ENCODE measurements at regions not wholly inside any gene's neighbourhood (a gene's known extent, or its start where the extent isn't known, plus 50 kb on each side); places are given as distances from the start of the nearest gene placed in this dataset.

- Histone ChIP-seq H3K23me2 (ENCODE audit: insufficient read length, low read depth, low read length, poor library complexity, severe bottlenecking) (no peaks in the 10 kb centered on the region), H3K4me1 (ENCODE audit: insufficient read depth, low read length) (no peaks in the 10 kb centered on the region), H3K9me3 (ENCODE audit: control insufficient read depth, low read depth, low read length) (no peaks in the 10 kb centered on the region), H3K4me2 (ENCODE audit: insufficient read depth, insufficient read length, low read length) (no peak overlapping the region), H3K27me3 (ENCODE audit: insufficient read depth, low read length) (no peaks in the 10 kb centered on the region), H3K56ac (ENCODE audit: insufficient read length, low read depth, low read length) (no peak overlapping the region), H2AFZ (ENCODE audit: low read length) (no peak overlapping the region), H2BK15ac (ENCODE audit: low read depth, low read length) (no peak overlapping the region), H2AK5ac (ENCODE audit: insufficient read length, low read length) (no peak overlapping the region), H4K20me1 (ENCODE audit: control insufficient read depth, insufficient read depth, insufficient read length) (no peaks in the 10 kb centered on the region), H2BK5ac (ENCODE audit: insufficient read length, low read length) (no peak overlapping the region), H3K18ac (ENCODE audit: insufficient read length, low read depth, low read length) (no peak overlapping the region), H2BK12ac (ENCODE audit: insufficient read length, low read depth, low read length) (no peak overlapping the region), H4K8ac (replicated peaks; ENCODE audit: insufficient read length, low read depth, low read length) (no peak overlapping the region), H3K23ac (ENCODE audit: insufficient read length, low read depth, low read length) (no peak overlapping the region), H2BK20ac (ENCODE audit: low read depth, low read length, poor library complexity, severe bottlenecking) (no peak overlapping the region), H3K79me2 (ENCODE audit: insufficient read depth, low read length) (no peaks in the 10 kb centered on the region), H3K27ac (ENCODE audit: insufficient read length, low read depth, low read length) (no peak overlapping the region), H2BK120ac (ENCODE audit: low read depth, low read length, poor library complexity, severe bottlenecking) (no peak overlapping the region), H3K9ac (ENCODE audit: extremely low read depth, insufficient read length, low read length) (no peak overlapping the region), H3T11ph (ENCODE audit: low read length) (no peak overlapping the region), H3K4ac (ENCODE audit: low read depth, low read length) (no peak overlapping the region), H4K5ac (ENCODE audit: insufficient read length, low read depth, low read length) (no peak overlapping the region), H4K91ac (ENCODE audit: insufficient read length, low read depth, low read length) (no peak overlapping the region), H3K14ac (ENCODE audit: insufficient read depth, low read length) (no peak overlapping the region), H3K79me1 (ENCODE audit: insufficient read depth, low read depth, low read length, poor library complexity, severe bottlenecking) (no peaks in the 10 kb centered on the region)
- TF ChIP-seq, protein P1, sequence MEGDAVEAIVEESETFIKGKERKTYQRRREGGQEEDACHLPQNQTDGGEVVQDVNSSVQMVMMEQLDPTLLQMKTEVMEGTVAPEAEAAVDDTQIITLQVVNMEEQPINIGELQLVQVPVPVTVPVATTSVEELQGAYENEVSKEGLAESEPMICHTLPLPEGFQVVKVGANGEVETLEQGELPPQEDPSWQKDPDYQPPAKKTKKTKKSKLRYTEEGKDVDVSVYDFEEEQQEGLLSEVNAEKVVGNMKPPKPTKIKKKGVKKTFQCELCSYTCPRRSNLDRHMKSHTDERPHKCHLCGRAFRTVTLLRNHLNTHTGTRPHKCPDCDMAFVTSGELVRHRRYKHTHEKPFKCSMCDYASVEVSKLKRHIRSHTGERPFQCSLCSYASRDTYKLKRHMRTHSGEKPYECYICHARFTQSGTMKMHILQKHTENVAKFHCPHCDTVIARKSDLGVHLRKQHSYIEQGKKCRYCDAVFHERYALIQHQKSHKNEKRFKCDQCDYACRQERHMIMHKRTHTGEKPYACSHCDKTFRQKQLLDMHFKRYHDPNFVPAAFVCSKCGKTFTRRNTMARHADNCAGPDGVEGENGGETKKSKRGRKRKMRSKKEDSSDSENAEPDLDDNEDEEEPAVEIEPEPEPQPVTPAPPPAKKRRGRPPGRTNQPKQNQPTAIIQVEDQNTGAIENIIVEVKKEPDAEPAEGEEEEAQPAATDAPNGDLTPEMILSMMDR (conservative IDR thresholded peaks at IDR 0.05) = no peak
- no peaks in the 10 kb centered on the region for H3K4me1 Mint-ChIP-seq
- H3K27ac Mint-ChIP-seq = no peak overlapping the region
- H3K36me3 Mint-ChIP-seq (ENCODE audit: insufficient read depth in 1 of 3, low read depth in 3 of 3) = peaks cover 0 to 3% (median 2%) of the 10 kb centered on the region in 3 experiments; a peak in 3 of 7 replicates
- no CpG with 5 or more reads among the region's 4 CpGs for WGBS (ENCODE audit: extremely low coverage, insufficient read length, low lambda C conversion rate)
- no peaks in the 10 kb centered on the region for H3K27me3 Mint-ChIP-seq (ENCODE audit: low read depth)
- H3K4me3 Mint-ChIP-seq = no peak overlapping the region
- DNase-seq = no peak
- H3K9me3 Mint-ChIP-seq = peaks cover 5% of the 10 kb centered on the region in 2 experiments; a peak in 4 of 5 replicates
These were observed 498.8 kb downstream of the TMEM135 start for GRCh38 chr11:87536565-87536964.

Data from H9 (cell line).